ENCODE measurements at regions not wholly inside any gene's neighbourhood (a gene's known extent, or its start where the extent isn't known, plus 50 kb on each side); places are given as distances from the start of the nearest gene placed in this dataset.

- POLR2A ChIA-PET, result no interaction called here
- RAD21 ChIA-PET (ENCODE audit: low non-redundant PET in 1 of 2, low total read pairs in 2 of 2, uncharacterized antibody in 2 of 2, unreplicated experiment in 2 of 2), result no interaction called here
- DNase-seq (ENCODE audit: low read depth, low spot score) (no peak), ATAC-seq (no peak)
- CTCF ChIA-PET, result no interaction called here
- no peaks in the 10 kb centered on the region for H3K9me2 ChIP-seq (ENCODE audit: insufficient read depth)
- no peaks in the 10 kb centered on the region for H4K20me1 ChIP-seq (ENCODE audit: insufficient read depth)
- H3K79me2 ChIP-seq (ENCODE audit: insufficient read depth, low read length), result no peaks in the 10 kb centered on the region
- intact Hi-C loops (cut with micrococcal nuclease), result no loop called here
- H3K4me3 ChIP-seq (replicated peaks in 1 of 2; ENCODE audit: low read depth in 1 of 2, low read length in 2 of 2), result no peak overlapping the region
- H3K9me3 ChIP-seq (ENCODE audit: control insufficient read depth in 1 of 2, insufficient read depth in 1 of 2, low read depth in 1 of 2, low read length in 2 of 2), result peaks cover 0 to 3% of the 10 kb centered on the region in 2 experiments; a peak in 1 of 4 replicates
- H2AFZ ChIP-seq (ENCODE audit: low read depth, low read length, poor library complexity, severe bottlenecking), result no peak overlapping the region
- no TSS peak for BruUV-seq (replicated peaks)
- TF ChIP-seq MAX (IDR thresholded peaks at IDR 0.05), result no peak
- no peak for TF ChIP-seq ZBTB33 (IDR thresholded peaks at IDR 0.05; ENCODE audit: extremely low read depth, insufficient replicate concordance, low read length)
- H3K27ac ChIP-seq (ENCODE audit: low read depth, low read length), result no peak overlapping the region
- no peaks in the 10 kb centered on the region for H3K36me3 ChIP-seq (ENCODE audit: control insufficient read depth in 1 of 2, insufficient read depth in 2 of 2, low read length in 2 of 2)
- no peaks in the 10 kb centered on the region for H3K27me3 ChIP-seq (ENCODE audit: insufficient read depth, low read length)
- H3K9ac ChIP-seq (ENCODE audit: low read length), result no peak overlapping the region
- no peak overlapping the region for H3K4me2 ChIP-seq (ENCODE audit: low read length)
- no peaks in the 10 kb centered on the region for H3K4me1 ChIP-seq (ENCODE audit: control insufficient read depth in 1 of 2, insufficient read depth in 2 of 2, low read length in 2 of 2)
These were observed 338.9 kb upstream of the MBL2 start for GRCh38 chr10:53111529-53111928.

- Histone ChIP-seq H2AFZ (ENCODE audit: low read depth, low read length, poor library complexity, severe bottlenecking) (no peak overlapping the region), H3K4me2 (ENCODE audit: low read length) (no peak overlapping the region), H3K79me2 (ENCODE audit: insufficient read depth, low read length) (no peaks in the 10 kb centered on the region), H3K4me3 (replicated peaks in 1 of 2; ENCODE audit: low read depth in 1 of 2, low read length in 2 of 2) (no peak overlapping the region), H3K27ac (ENCODE audit: low read depth, low read length) (no peak overlapping the region), H3K4me1 (ENCODE audit: control insufficient read depth in 1 of 2, insufficient read depth in 2 of 2, low read length in 2 of 2) (no peaks in the 10 kb centered on the region), H3K9ac (ENCODE audit: low read length) (no peak overlapping the region), H3K27me3 (ENCODE audit: insufficient read depth, low read length) (no peaks in the 10 kb centered on the region), H3K9me2 (ENCODE audit: insufficient read depth) (no peaks in the 10 kb centered on the region), H4K20me1 (ENCODE audit: insufficient read depth) (no peaks in the 10 kb centered on the region), H3K36me3 (ENCODE audit: control insufficient read depth in 1 of 2, insufficient read depth in 2 of 2, low read length in 2 of 2) (no peaks in the 10 kb centered on the region), H3K9me3 (ENCODE audit: control insufficient read depth in 1 of 2, insufficient read depth in 1 of 2, low read depth in 1 of 2, low read length in 2 of 2) (peaks cover 0 to 3% of the 10 kb centered on the region in 2 experiments; a peak in 1 of 4 replicates)
- BruUV-seq (replicated peaks), result no TSS peak
- ATAC-seq, result no peak
- RAD21 ChIA-PET (ENCODE audit: low non-redundant PET in 1 of 2, low total read pairs in 2 of 2, uncharacterized antibody in 2 of 2, unreplicated experiment in 2 of 2), result no interaction called here
- POLR2A ChIA-PET, result no interaction called here
- no peak for DNase-seq (ENCODE audit: low read depth, low spot score)
- intact Hi-C loops (cut with micrococcal nuclease), result no loop called here
- TF ChIP-seq ATF3 (IDR thresholded peaks at IDR 0.05), result no peak
- no peak for TF ChIP-seq SRF (IDR thresholded peaks at IDR 0.05; ENCODE audit: low read depth)
- TF ChIP-seq SP1 (IDR thresholded peaks at IDR 0.05; ENCODE audit: low read depth), result no peak
- no peak for TF ChIP-seq TCF7L2 (IDR thresholded peaks at IDR 0.05; ENCODE audit: borderline replicate concordance, extremely low read depth, insufficient read depth, insufficient read length)
- no peak for TF ChIP-seq ZNF274 (IDR thresholded peaks at IDR 0.05; ENCODE audit: low read depth, low read length)
- no peak for TF ChIP-seq POLR2A (IDR thresholded peaks at IDR 0.05; ENCODE audit: borderline replicate concordance, extremely low read depth, insufficient read depth, insufficient read length)
- no peak for TF ChIP-seq CBX3 (IDR thresholded peaks at IDR 0.05; ENCODE audit: low read depth)
- TF ChIP-seq EZH2 (IDR thresholded peaks at IDR 0.05), result no peak
- no peak for TF ChIP-seq JUND (IDR thresholded peaks at IDR 0.05)
- no peak for TF ChIP-seq ELF1 (IDR thresholded peaks at IDR 0.05; ENCODE audit: borderline replicate concordance, low read depth)
- TF ChIP-seq SIN3A (IDR thresholded peaks at IDR 0.05; ENCODE audit: low read depth), result no peak
- CTCF ChIA-PET, result no interaction called here
These were observed 336.7 kb upstream of the MBL2 start for GRCh38 chr10:53109320-53109719.
